Neural cell (in vitro differentiated cells): ENCODE measurements at regions not wholly inside any gene's neighbourhood (a gene's known extent, or its start where the extent isn't known, plus 50 kb on each side); places are given as distances from the start of the nearest gene placed in this dataset.

ENCODE experiments used
- H2AFZ ChIP-seq: fragments of 200-600, 300-800 bp; sonication (generic), shearing (Covaris generic); 2 replicates; pipeline ENCODE4 v1.6.0; 2014; ENCODE audit warnings: low read depth, mild to moderate bottlenecking, antibody characterized with exemption, low read length, moderate library complexity
- H3F3A ChIP-seq: fragments of 200-600 bp; shearing (Covaris generic); 2 replicates; pipeline ENCODE4 v1.6.1; 2016; ENCODE audit warnings: mild to moderate bottlenecking, moderate library complexity, mixed read lengths, antibody characterized with exemption, low read length; ENCODE audit not compliant: insufficient read depth, poor library complexity, severe bottlenecking
- H3K27ac ChIP-seq: fragments of 200-600, 300-800 bp; sonication (generic), shearing (Covaris generic); 2 replicates; pipeline ENCODE4 v1.5.1; 2014; ENCODE audit warnings: mild to moderate bottlenecking, low read length, moderate library complexity
- H3K27me3 ChIP-seq: fragments of 300-800, 200-600 bp; sonication (generic), shearing (Covaris generic); 2 replicates; pipeline ENCODE4 v1.6.0; 2014; ENCODE audit warnings: mild to moderate bottlenecking, low read depth, low read length, moderate library complexity; ENCODE audit not compliant: insufficient read depth
- H3K36me3 ChIP-seq: fragments of 300-800, 200-600 bp; sonication (generic), shearing (Covaris generic); 2 replicates; pipeline ENCODE4 v1.5.1; 2014; ENCODE audit warnings: mild to moderate bottlenecking, antibody characterized with exemption, low read length, moderate library complexity; ENCODE audit not compliant: insufficient read depth
- H3K4me2 ChIP-seq: fragments of 300-800, 200-600 bp; sonication (generic), shearing (Covaris generic); 2 replicates; pipeline ENCODE4 v1.6.0; 2014; ENCODE audit warnings: mild to moderate bottlenecking, low read length
- H3K4me3 ChIP-seq: fragments of 300-800, 200-600 bp; sonication (generic), shearing (Covaris generic); 2 replicates; pipeline ENCODE4 v1.5.1; 2014; ENCODE audit warnings: mild to moderate bottlenecking, low read length, moderate library complexity
- H3K79me2 ChIP-seq: fragments of 200-600 bp; shearing (Covaris generic); replicated peaks from 2 replicates; pipeline ENCODE4 v1.6.0; 2014; ENCODE audit warnings: mild to moderate bottlenecking, low read length, moderate library complexity; ENCODE audit not compliant: insufficient read depth
- H3K9ac ChIP-seq: fragments of 300-800, 200-600 bp; sonication (generic), shearing (Covaris generic); 2 replicates; pipeline ENCODE4 v1.6.1; 2016; ENCODE audit warnings: mild to moderate bottlenecking, low read length, mixed read lengths
- H3K9me2 ChIP-seq: fragments of 200-600 bp; shearing (Covaris generic); 2 replicates; pipeline ENCODE4 v1.6.1; 2016; ENCODE audit warnings: mild to moderate bottlenecking, low read length, mixed read lengths; ENCODE audit not compliant: insufficient read depth
- H3K9me3 ChIP-seq: fragments of 200-600, 300-800 bp; sonication (generic), shearing (Covaris generic); 2 replicates; pipeline ENCODE4 v1.6.1; 2016; ENCODE audit warnings: mild to moderate bottlenecking, mixed run types, low read length, moderate library complexity, mixed read lengths
- H4K20me1 ChIP-seq: fragments of 200-600 bp; shearing (Covaris generic); 2 replicates; pipeline ENCODE4 v1.6.1; 2016; ENCODE audit warnings: mild to moderate bottlenecking, mixed run types; ENCODE audit not compliant: insufficient read depth
- EP300 ChIP-seq: fragments of 450-650 bp; conservative IDR thresholded peaks from 2 replicates; pipeline ENCODE4 v1.6.1; 2014; ENCODE audit warnings: antibody characterized with exemption, mild to moderate bottlenecking, moderate library complexity; ENCODE audit not compliant: poor library complexity, severe bottlenecking
- EZH2 ChIP-seq: fragments of 200-600, 300-800 bp; shearing (Covaris generic), sonication (generic); IDR thresholded peaks from 2 replicates; pipeline ENCODE4 v1.6.1; 2014; ENCODE audit warnings: antibody characterized with exemption, low read length, borderline replicate concordance, mild to moderate bottlenecking; ENCODE audit not compliant: insufficient read depth, poor library complexity, severe bottlenecking
- MXI1 ChIP-seq: fragments of 450-650 bp; conservative IDR thresholded peaks from 2 replicates; pipeline ENCODE4 v1.6.1; 2014; ENCODE audit warnings: antibody characterized with exemption, mild to moderate bottlenecking; ENCODE audit not compliant: poor library complexity, severe bottlenecking
- POLR2AphosphoS5 ChIP-seq: IDR thresholded peaks from 2 replicates; pipeline ENCODE4 v1.6.1; 2012
- RAD21 ChIP-seq: fragments of 450-650 bp; conservative IDR thresholded peaks from 2 replicates; pipeline ENCODE4 v1.6.1; 2014; ENCODE audit warnings: antibody characterized with exemption, mild to moderate bottlenecking, moderate library complexity
- SMC3 ChIP-seq: fragments of 450-650 bp; conservative IDR thresholded peaks from 2 replicates; pipeline ENCODE4 v1.6.1; 2014; ENCODE audit warnings: antibody characterized with exemption, mild to moderate bottlenecking, moderate library complexity; ENCODE audit not compliant: poor library complexity
- TAF1 ChIP-seq: IDR thresholded peaks from 2 replicates; pipeline ENCODE4 v1.6.1; 2012; ENCODE audit warnings: low read depth
- TF ChIP-seq, protein P1 (sequence below): fragments of 450-650 bp; IDR thresholded peaks from 2 replicates; pipeline ENCODE4 v1.5.1; 2014; ENCODE audit warnings: antibody characterized with exemption, mild to moderate bottlenecking, moderate library complexity; ENCODE audit not compliant: poor library complexity, severe bottlenecking
- TF ChIP-seq, protein P2 (sequence below): IDR thresholded peaks from 2 replicates; pipeline ENCODE4 v1.6.1; 2012; ENCODE audit warnings: borderline replicate concordance

DNA sequence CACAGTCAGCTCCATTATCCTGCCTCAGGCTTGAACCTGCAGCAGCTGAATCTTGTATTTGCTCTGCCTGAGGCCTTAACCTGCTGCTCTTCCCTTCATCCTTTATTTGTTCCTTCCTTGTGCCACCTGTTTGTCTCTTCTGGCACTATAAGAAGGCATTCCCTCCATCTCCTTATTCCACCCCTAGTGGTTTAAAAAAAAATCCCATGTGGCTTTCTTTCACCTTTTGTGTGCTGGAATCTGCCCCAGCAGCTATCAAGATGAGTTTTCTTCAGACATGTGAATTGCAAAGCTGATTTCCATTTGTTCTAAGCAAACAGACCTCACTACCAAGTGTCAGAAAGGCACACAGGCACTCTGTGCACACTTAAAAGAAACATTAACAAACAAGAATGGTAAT is 294.6 kb downstream of the TTLL7 start:
- Histone ChIP-seq H3F3A (no peaks in the 10 kb centered on the region), H4K20me1 (no peaks in the 10 kb centered on the region), H2AFZ (no peak overlapping the region), H3K9ac (no peak overlapping the region), H3K9me2 (no peaks in the 10 kb centered on the region), H3K4me2 (no peak overlapping the region), H3K79me2 (no peaks in the 10 kb centered on the region), H3K27ac (no peak overlapping the region), H3K4me3 (no peak overlapping the region), H3K27me3 (no peaks in the 10 kb centered on the region), H3K9me3 (no peaks in the 10 kb centered on the region), H3K36me3 (no peaks in the 10 kb centered on the region)
- TF ChIP-seq SMC3 = no peak
- no peak for TF ChIP-seq POLR2AphosphoS5
- TF ChIP-seq, protein P1, sequence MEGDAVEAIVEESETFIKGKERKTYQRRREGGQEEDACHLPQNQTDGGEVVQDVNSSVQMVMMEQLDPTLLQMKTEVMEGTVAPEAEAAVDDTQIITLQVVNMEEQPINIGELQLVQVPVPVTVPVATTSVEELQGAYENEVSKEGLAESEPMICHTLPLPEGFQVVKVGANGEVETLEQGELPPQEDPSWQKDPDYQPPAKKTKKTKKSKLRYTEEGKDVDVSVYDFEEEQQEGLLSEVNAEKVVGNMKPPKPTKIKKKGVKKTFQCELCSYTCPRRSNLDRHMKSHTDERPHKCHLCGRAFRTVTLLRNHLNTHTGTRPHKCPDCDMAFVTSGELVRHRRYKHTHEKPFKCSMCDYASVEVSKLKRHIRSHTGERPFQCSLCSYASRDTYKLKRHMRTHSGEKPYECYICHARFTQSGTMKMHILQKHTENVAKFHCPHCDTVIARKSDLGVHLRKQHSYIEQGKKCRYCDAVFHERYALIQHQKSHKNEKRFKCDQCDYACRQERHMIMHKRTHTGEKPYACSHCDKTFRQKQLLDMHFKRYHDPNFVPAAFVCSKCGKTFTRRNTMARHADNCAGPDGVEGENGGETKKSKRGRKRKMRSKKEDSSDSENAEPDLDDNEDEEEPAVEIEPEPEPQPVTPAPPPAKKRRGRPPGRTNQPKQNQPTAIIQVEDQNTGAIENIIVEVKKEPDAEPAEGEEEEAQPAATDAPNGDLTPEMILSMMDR = no peak
- TF ChIP-seq TAF1 = no peak
- no peak for TF ChIP-seq EP300
- no peak for TF ChIP-seq EZH2
- TF ChIP-seq MXI1 = no peak

DNA sequence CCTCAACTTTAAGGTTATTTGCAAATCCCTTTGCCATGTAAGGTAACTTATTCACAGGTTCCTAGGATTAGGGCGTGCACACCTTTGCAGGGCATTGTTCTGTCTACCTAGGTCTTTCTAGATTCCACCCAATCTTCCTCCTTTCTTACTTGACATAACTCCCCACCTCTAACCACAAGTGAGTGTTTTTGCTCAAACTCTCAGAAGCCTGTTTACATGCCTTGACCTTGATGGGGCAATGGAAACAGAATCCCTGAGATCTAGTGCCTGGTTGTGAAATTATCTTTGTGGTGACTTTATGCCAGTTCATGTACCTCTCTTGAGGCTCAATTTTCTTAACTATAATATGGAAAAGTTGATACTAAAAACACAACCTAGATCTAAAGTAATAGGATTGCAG is 296.6 kb downstream of the TTLL7 start:
- Histone ChIP-seq H4K20me1 (no peaks in the 10 kb centered on the region), H3K36me3 (no peaks in the 10 kb centered on the region), H3K4me3 (no peak overlapping the region), H3K79me2 (no peaks in the 10 kb centered on the region), H3K9me2 (no peaks in the 10 kb centered on the region), H3K27ac (no peak overlapping the region), H3K27me3 (no peaks in the 10 kb centered on the region), H3K4me2 (no peak overlapping the region), H3K9me3 (no peaks in the 10 kb centered on the region), H3K9ac (no peak overlapping the region), H3F3A (no peaks in the 10 kb centered on the region), H2AFZ (no peak overlapping the region)
- no peak for TF ChIP-seq SMC3
- TF ChIP-seq POLR2AphosphoS5 = no peak
- no peak for TF ChIP-seq TAF1
- TF ChIP-seq EP300 = no peak
- TF ChIP-seq, protein P2, sequence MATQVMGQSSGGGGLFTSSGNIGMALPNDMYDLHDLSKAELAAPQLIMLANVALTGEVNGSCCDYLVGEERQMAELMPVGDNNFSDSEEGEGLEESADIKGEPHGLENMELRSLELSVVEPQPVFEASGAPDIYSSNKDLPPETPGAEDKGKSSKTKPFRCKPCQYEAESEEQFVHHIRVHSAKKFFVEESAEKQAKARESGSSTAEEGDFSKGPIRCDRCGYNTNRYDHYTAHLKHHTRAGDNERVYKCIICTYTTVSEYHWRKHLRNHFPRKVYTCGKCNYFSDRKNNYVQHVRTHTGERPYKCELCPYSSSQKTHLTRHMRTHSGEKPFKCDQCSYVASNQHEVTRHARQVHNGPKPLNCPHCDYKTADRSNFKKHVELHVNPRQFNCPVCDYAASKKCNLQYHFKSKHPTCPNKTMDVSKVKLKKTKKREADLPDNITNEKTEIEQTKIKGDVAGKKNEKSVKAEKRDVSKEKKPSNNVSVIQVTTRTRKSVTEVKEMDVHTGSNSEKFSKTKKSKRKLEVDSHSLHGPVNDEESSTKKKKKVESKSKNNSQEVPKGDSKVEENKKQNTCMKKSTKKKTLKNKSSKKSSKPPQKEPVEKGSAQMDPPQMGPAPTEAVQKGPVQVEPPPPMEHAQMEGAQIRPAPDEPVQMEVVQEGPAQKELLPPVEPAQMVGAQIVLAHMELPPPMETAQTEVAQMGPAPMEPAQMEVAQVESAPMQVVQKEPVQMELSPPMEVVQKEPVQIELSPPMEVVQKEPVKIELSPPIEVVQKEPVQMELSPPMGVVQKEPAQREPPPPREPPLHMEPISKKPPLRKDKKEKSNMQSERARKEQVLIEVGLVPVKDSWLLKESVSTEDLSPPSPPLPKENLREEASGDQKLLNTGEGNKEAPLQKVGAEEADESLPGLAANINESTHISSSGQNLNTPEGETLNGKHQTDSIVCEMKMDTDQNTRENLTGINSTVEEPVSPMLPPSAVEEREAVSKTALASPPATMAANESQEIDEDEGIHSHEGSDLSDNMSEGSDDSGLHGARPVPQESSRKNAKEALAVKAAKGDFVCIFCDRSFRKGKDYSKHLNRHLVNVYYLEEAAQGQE = no peak
- TF ChIP-seq, protein P1 = no peak
- no peak for TF ChIP-seq EZH2
- no peak for TF ChIP-seq RAD21
- no peak for TF ChIP-seq MXI1
